Endothelial cell of umbilical vein (primary cell): ENCODE measurements at regions not wholly inside any gene's neighbourhood (a gene's known extent, or its start where the extent isn't known, plus 50 kb on each side); places are given as distances from the start of the nearest gene placed in this dataset.

Experiments used
- BruUV-seq: library from RNA; stranded (reverse); fragments of 400-500 nt; replicated peaks from 2 replicates; lab custom pipeline; 2021; lab: Mats Ljungman, UMichigan
- CTCF ChIA-PET: fragments of 300-600, 350-600 bp; sonication (Branson Sonifier 250); formaldehyde crosslinking; loops from one replicate; lab custom pipeline; 2021; ENCODE audit warnings: antibody characterized with exemption, inconsistent platforms; lab: Charles Lee
- POLR2A ChIA-PET: fragments of 300-600, 350-600 bp; sonication (Branson Sonifier 250); formaldehyde crosslinking; loops from one replicate; lab custom pipeline; 2021; ENCODE audit warnings: antibody characterized with exemption, inconsistent platforms; lab: Charles Lee
- DNase-seq: peaks from one replicate; pipeline ENCODE4 v3.0.0-alpha.2; 2011; ENCODE audit warnings: low read depth, low spot score
- FAIRE-seq: peaks from 2 replicates; lab custom pipeline; 2011; peaks lifted over from hg19 to GRCh38; lab: Jason Lieb, UNC
- H2AFZ ChIP-seq: 2 replicates; pipeline ENCODE4 v1.6.0; 2012; ENCODE audit warnings: low read depth, low read length, control low read depth, inconsistent platforms
- H3K27ac ChIP-seq: 2 replicates; pipeline ENCODE4 v1.5.1; 2011; ENCODE audit warnings: low read depth, mild to moderate bottlenecking, control low read depth, low read length, moderate library complexity; ENCODE audit not compliant: insufficient read depth
- H3K27me3 ChIP-seq, 2 experiments: 2 replicates each; pipeline versions ENCODE4 v1.6.0 to v1.6.1; 2011; ENCODE audit warnings: low read length in 2 of 2, mixed read lengths in 1 of 2; ENCODE audit not compliant: control insufficient read depth in 2 of 2, insufficient read depth in 2 of 2
- H3K36me3 ChIP-seq, 2 experiments: 2 replicates in 1 of 2; 3 replicates in 1 of 2; pipeline ENCODE4 v1.5.1; 2011; ENCODE audit warnings: low read length in 2 of 2, mild to moderate bottlenecking in 1 of 2, moderate library complexity in 1 of 2; ENCODE audit not compliant: control insufficient read depth in 2 of 2, insufficient read depth in 2 of 2; ENCODE audit errors: extremely low read depth in 1 of 2
- H3K4me1 ChIP-seq: 3 replicates; pipeline ENCODE4 v1.5.1; 2011; ENCODE audit warnings: mild to moderate bottlenecking, low read length; ENCODE audit not compliant: control insufficient read depth, insufficient read depth; ENCODE audit errors: extremely low read depth
- H3K4me2 ChIP-seq: 2 replicates; pipeline ENCODE4 v1.6.1; 2011; ENCODE audit warnings: low read length, control low read depth, mixed read lengths; ENCODE audit not compliant: insufficient read depth
- H3K4me3 ChIP-seq, 3 experiments: fragments of 200-600 bp in 1 of 3; sonication (generic), shearing (Covaris generic) in 1 of 3; replicated peaks in 1 of 3; 2 replicates each; pipeline ENCODE4 v1.5.1; 2011 to 2016; ENCODE audit warnings: control low read depth in 3 of 3, low read length in 3 of 3, mild to moderate bottlenecking in 2 of 3, inconsistent platforms in 1 of 3, low read depth in 1 of 3, moderate library complexity in 1 of 3; ENCODE audit not compliant: insufficient read depth in 1 of 3
- H3K79me2 ChIP-seq: 2 replicates; pipeline ENCODE4 v1.6.0; 2012; ENCODE audit warnings: low read length, inconsistent platforms; ENCODE audit not compliant: control insufficient read depth, insufficient read depth
- H3K9ac ChIP-seq: replicated peaks from 2 replicates; pipeline ENCODE3; 2011; ENCODE audit warnings: low read length, control low read depth; ENCODE audit not compliant: insufficient read depth; ENCODE audit errors: extremely low read depth
- H3K9me1 ChIP-seq: replicated peaks from 3 replicates; pipeline ENCODE4 v1.6.0; 2011; ENCODE audit warnings: mild to moderate bottlenecking, low read length; ENCODE audit not compliant: control insufficient read depth, insufficient read depth; ENCODE audit errors: extremely low read depth
- H3K9me3 ChIP-seq: replicated peaks from 2 replicates; pipeline ENCODE4 v1.5.1; 2012; ENCODE audit warnings: low read length, inconsistent platforms; ENCODE audit not compliant: control insufficient read depth, insufficient read depth
- H4K20me1 ChIP-seq: replicated peaks from 2 replicates; pipeline ENCODE3; 2011; ENCODE audit warnings: mild to moderate bottlenecking, low read length; ENCODE audit not compliant: control insufficient read depth, insufficient read depth; ENCODE audit errors: extremely low read depth
- EZH2 ChIP-seq: IDR thresholded peaks from 2 replicates; pipeline ENCODE4 v1.6.1; 2012; ENCODE audit warnings: borderline replicate concordance, low read depth, mild to moderate bottlenecking, moderate library complexity, low read length, inconsistent platforms; ENCODE audit not compliant: severe bottlenecking
- FOS ChIP-seq: IDR thresholded peaks from 2 replicates; pipeline ENCODE4 v1.6.1; 2011; ENCODE audit warnings: mild to moderate bottlenecking, low read length, moderate library complexity, borderline replicate concordance; ENCODE audit not compliant: insufficient read depth
- GATA2 ChIP-seq: IDR thresholded peaks from 2 replicates; pipeline ENCODE4 v1.7.0; 2011; ENCODE audit warnings: low read depth, mild to moderate bottlenecking, moderate library complexity, mixed read lengths, low read length; ENCODE audit not compliant: insufficient read length, insufficient read depth
- JUN ChIP-seq: IDR thresholded peaks from 2 replicates; pipeline ENCODE4 v1.6.1; 2011; ENCODE audit warnings: borderline replicate concordance, low read depth; ENCODE audit not compliant: insufficient read length, insufficient read depth
- MYC ChIP-seq: IDR thresholded peaks from one replicate; pipeline ENCODE4 v1.6.1; 2011; ENCODE audit warnings: mild to moderate bottlenecking, low read depth, low read length
- POLR2A ChIP-seq: IDR thresholded peaks from 2 replicates; pipeline ENCODE4 v1.6.1; 2012; ENCODE audit warnings: low read depth, mild to moderate bottlenecking, control low read depth, low read length
- POLR2AphosphoS5 ChIP-seq: IDR thresholded peaks from 2 replicates; pipeline ENCODE4 v1.6.1; 2012; ENCODE audit warnings: low read depth, mild to moderate bottlenecking, control low read depth, low read length, moderate library complexity; ENCODE audit not compliant: insufficient read depth
- dilution Hi-C: fragments of 300-500 bp; cut with MboI; formaldehyde crosslinking; loops from one replicate; pipeline ENCODE4 v1.15.0; 2019; ENCODE audit warnings: low sequenced_read_pairs; ENCODE audit not compliant: extremely low pct_ligation_motif_present
- intact Hi-C: fragments of 100-400 bp; cut with micrococcal nuclease; formaldehyde crosslinking; loops from one replicate; pipeline ENCODE4 v1.10.0; 2022
- TF ChIP-seq, protein P1 (sequence below): IDR thresholded peaks from 2 replicates; pipeline ENCODE4 v1.6.1; 2011; ENCODE audit not compliant: insufficient read depth, insufficient read length
- TF ChIP-seq, protein P2 (sequence below), 2 donors: IDR thresholded peaks; 1 replicate in 1 of 2; 2 replicates in 1 of 2; pipeline ENCODE4 v1.5.1; 2011; ENCODE audit warnings: low read length in 2 of 2, mild to moderate bottlenecking in 2 of 2, moderate library complexity in 2 of 2, control low read depth in 1 of 2, inconsistent platforms in 1 of 2, low read depth in 1 of 2; ENCODE audit not compliant: insufficient read depth in 1 of 2; ENCODE audit errors: extremely low read depth in 1 of 2

DNA sequence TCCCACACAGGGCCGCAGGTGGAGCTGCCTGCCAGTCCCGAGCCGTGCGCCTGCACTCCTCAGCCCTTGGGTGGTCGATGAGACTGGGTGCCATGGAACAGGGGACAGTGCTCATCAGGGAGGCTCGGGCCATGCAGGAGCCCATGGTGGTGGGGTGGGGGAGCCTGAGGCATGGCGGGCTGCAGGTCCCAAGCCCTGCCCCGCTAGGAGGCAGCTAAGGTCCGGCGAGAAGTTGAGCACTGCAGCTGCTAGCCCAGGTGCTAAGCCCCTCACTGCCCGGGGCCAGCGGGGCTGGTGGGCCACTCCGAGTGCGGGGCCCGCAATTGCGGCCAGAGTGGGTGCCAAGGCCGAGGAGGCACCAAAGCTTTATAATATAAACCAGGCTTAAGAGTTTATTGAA lies 479.7 kb downstream of the MMUT start:
- Histone ChIP-seq H2AFZ (no peak overlapping the region), H3K4me2 (no peak overlapping the region), H3K79me2 (no peaks in the 10 kb centered on the region), H4K20me1 (no peaks in the 10 kb centered on the region), H3K9me1 (no peaks in the 10 kb centered on the region), H3K4me1 (no peaks in the 10 kb centered on the region), H3K4me3 (no peak overlapping the region), H3K27ac (no peak overlapping the region), H3K36me3 (no peaks in the 10 kb centered on the region), H3K9me3 (no peaks in the 10 kb centered on the region), H3K9ac (no peak overlapping the region), H3K27me3 (no peaks in the 10 kb centered on the region)
- CTCF ChIA-PET: no interaction called here
- POLR2A ChIA-PET: no interaction called here
- intact Hi-C loops: no loop called here
- TF ChIP-seq, protein P1, sequence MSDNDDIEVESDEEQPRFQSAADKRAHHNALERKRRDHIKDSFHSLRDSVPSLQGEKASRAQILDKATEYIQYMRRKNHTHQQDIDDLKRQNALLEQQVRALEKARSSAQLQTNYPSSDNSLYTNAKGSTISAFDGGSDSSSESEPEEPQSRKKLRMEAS: no peak
- no peak for TF ChIP-seq FOS
- no peak for TF ChIP-seq JUN
- no peak for TF ChIP-seq MYC
- TF ChIP-seq GATA2: no peak
- TF ChIP-seq, protein P2, sequence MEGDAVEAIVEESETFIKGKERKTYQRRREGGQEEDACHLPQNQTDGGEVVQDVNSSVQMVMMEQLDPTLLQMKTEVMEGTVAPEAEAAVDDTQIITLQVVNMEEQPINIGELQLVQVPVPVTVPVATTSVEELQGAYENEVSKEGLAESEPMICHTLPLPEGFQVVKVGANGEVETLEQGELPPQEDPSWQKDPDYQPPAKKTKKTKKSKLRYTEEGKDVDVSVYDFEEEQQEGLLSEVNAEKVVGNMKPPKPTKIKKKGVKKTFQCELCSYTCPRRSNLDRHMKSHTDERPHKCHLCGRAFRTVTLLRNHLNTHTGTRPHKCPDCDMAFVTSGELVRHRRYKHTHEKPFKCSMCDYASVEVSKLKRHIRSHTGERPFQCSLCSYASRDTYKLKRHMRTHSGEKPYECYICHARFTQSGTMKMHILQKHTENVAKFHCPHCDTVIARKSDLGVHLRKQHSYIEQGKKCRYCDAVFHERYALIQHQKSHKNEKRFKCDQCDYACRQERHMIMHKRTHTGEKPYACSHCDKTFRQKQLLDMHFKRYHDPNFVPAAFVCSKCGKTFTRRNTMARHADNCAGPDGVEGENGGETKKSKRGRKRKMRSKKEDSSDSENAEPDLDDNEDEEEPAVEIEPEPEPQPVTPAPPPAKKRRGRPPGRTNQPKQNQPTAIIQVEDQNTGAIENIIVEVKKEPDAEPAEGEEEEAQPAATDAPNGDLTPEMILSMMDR (IDR thresholded peaks at IDR 0.05; ENCODE audit: extremely low read depth in 1 of 2, insufficient read depth in 1 of 2, low read depth in 1 of 2, low read length in 2 of 2): no peak
- no peak for TF ChIP-seq POLR2AphosphoS5
- TF ChIP-seq POLR2A: no peak
- no peak for TF ChIP-seq EZH2
- dilution Hi-C loops: no loop called here
- DNase-seq (no peak), FAIRE-seq (no peak)
- no TSS peak for BruUV-seq
